ENCODE measurements at regions not wholly inside any gene's neighbourhood (a gene's known extent, or its start where the extent isn't known, plus 50 kb on each side); places are given as distances from the start of the nearest gene placed in this dataset.

DNA sequence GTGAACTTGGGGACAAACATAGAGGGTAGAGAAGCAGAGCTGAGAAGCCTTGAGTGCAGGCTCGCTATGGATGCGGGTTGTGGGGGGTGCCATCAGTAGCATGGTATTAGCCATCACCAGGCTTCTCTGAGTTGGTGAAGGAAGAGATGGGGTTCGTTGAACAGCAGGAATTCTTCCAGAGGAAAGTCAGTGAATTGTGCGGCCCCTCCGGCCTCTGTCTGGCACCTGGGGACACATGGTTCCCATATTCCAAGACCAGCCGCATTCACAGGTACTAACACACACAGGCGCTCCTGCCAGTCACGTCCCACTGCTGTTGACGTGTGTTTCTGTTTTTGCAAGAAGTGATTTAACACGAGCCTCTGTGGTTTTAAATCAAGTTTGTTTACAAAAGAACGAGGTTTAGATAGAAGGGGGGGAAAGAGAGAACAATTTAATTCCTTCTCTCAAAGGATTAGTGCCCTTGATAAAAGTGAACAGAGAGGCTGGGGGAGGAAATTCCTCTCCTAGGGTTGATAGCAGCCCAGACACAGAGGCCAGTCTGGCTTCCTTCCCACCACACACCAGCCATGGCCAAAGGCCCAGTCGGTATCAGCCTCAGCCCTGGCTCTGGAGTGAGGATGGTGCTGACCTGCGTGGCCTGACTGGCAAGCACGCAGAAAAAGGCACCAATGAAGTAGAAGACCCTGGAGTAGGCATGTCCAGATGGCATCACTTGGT lies 252.6 kb upstream of the IGFBP3 start:
- no peak overlapping the region for H3K4me3 ChIP-seq (ENCODE audit: low read depth, low read length)
- TF ChIP-seq, protein P1, sequence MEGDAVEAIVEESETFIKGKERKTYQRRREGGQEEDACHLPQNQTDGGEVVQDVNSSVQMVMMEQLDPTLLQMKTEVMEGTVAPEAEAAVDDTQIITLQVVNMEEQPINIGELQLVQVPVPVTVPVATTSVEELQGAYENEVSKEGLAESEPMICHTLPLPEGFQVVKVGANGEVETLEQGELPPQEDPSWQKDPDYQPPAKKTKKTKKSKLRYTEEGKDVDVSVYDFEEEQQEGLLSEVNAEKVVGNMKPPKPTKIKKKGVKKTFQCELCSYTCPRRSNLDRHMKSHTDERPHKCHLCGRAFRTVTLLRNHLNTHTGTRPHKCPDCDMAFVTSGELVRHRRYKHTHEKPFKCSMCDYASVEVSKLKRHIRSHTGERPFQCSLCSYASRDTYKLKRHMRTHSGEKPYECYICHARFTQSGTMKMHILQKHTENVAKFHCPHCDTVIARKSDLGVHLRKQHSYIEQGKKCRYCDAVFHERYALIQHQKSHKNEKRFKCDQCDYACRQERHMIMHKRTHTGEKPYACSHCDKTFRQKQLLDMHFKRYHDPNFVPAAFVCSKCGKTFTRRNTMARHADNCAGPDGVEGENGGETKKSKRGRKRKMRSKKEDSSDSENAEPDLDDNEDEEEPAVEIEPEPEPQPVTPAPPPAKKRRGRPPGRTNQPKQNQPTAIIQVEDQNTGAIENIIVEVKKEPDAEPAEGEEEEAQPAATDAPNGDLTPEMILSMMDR (IDR thresholded peaks at IDR 0.05; ENCODE audit: low read depth, low read length): no peak

DNA sequence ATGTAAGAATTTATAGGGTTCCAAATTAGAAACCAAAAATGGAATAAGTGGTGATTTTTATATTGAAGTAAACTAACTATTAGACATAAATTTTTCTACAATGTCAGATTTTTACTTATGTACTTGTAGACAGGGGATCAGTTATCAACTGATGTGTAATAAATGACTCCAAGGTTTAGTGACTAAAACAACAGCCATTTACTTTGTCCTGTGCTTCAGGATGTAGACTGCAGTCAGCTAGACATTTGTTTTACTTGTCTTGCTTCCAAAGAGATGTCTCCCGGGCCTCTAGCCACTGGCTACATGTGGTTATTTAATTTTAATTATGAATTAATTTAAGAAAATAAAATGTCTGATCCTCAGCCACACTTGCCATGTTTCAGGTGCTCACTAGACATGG lies 249.7 kb upstream of the IGFBP3 start:
- TF ChIP-seq, protein P1 (IDR thresholded peaks at IDR 0.05; ENCODE audit: low read depth, low read length): no peak
- H3K4me3 ChIP-seq (ENCODE audit: low read depth, low read length): no peak overlapping the region

DNA sequence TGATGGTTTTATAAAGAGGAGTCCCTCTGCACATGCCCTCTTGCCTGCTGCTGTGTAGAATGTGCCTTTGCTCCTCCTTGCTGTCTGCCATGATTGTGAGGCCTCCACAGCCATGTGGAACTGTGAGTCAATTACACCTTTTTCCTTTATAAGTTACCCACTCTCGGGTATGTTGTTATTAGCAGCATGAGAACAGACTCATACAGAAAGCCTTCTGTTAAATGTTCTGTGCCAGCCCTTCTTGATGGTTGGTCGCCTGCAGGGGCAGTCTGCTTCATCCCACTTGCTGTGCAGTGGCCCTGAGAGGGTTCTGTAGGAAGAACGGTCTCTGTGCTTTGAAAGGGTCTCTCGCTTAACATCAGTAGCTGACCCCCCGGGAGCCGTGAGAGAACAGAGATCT lies 248.9 kb upstream of the IGFBP3 start:
- TF ChIP-seq, protein P1 (IDR thresholded peaks at IDR 0.05; ENCODE audit: low read depth, low read length): no peak
- no peak overlapping the region for H3K4me3 ChIP-seq (ENCODE audit: low read depth, low read length)

DNA sequence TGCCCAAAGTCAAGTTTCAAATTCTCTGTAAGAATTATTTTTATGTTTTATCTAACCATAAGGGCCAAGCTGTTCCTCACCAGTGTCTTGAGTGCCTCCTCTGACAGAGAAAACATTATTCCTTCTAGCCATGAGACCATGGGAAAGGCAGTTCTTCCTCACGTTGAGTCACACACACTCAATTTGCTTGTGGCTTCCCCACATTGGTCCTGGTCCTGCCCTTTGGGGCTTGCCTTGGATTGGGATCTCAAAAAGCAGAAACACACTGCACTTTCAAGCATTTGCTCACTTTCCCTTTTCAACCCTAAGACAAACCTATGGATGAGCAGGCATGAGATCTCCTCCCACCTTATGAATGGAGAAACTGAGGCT lies 248.3 kb upstream of the IGFBP3 start:
- TF ChIP-seq, protein P1 (IDR thresholded peaks at IDR 0.05; ENCODE audit: low read depth, low read length): no peak

DNA sequence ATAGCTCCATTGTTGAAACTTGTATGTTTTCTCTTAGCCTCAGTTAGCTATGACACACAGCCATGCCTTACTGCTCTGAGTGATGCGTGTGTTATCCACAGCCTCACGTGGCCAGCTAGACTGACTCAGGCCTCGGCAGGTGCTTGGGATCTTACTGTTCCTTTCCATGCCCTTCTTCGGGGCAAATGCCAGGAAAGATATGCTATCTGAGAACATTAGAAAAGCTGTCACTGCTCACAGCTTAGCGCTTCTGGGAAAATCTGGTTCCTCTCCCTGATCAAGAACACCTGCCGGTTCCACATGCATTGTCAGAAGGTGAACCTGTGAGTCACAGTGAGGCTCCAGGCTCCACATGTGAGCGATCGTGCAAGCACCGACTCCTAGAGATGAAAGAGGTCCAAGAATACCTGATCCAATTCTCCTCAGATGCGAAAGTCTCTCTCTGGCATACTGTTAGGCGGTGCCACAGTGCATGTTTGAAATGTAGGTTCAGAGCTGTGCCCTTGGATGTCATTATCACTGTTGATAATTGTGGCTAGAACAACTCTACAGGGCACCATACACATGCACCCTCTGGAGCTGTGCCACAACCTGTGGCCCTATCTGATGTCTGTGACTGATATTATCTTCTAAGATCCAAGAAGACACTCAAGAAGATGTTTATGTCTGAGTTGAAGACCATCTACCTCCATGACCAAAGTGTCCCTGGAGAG lies 247.8 kb upstream of the IGFBP3 start:
- TF ChIP-seq, protein P1 (IDR thresholded peaks at IDR 0.05; ENCODE audit: low read depth, low read length): no peak
- no peak overlapping the region for H3K4me3 ChIP-seq (ENCODE audit: low read depth, low read length)

More for the DNA sequence above, 248.3 kb upstream of the IGFBP3 start:
- no peak overlapping the region for H3K4me3 ChIP-seq (ENCODE audit: low read depth, low read length)

DNA sequence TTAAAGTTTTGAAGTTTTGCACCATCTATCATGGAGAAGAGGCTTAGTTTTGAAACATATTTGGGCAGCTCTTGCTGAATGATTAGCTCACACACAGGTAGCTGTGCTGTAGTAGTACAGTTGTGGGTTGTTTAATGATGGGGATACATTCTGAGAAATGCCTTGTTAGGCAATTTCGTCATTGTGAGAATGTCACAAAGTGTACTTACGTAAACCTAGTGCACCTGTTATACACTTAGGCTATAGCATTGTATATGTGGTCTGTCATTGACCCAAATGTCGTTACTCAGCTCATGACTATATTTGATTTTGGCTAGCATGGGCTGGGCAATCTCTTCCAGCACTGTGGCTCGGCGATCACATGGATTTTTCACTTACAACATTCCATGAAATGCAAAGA lies 247.2 kb upstream of the IGFBP3 start:
- H3K4me3 ChIP-seq (ENCODE audit: low read depth, low read length): no peak overlapping the region
- TF ChIP-seq, protein P1 (IDR thresholded peaks at IDR 0.05; ENCODE audit: low read depth, low read length): no peak

DNA sequence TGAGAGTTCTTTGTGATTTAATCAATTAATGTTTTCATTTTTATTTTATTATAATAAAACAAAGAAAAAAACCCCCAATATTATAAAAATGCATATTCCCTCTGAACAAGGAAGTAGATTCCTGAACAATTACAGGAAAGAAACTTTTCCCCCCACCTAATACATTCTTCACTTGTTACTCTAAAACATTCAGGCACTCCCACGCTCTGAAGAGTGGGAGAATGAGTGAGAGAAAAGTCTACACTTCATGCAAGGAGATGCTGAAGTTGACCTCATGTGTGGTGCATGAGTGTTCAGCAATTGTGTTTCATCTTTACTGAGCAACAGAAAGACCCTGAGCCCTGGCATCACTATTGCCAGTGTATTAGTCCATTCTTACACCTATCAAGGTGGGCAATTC lies 244.2 kb upstream of the IGFBP3 start:
- TF ChIP-seq, protein P1 (IDR thresholded peaks at IDR 0.05; ENCODE audit: low read depth, low read length): no peak
- H3K4me3 ChIP-seq (ENCODE audit: low read depth, low read length): no peak overlapping the region

Data from WI38 (cell line).